ENCODE measurements at regions not wholly inside any gene's neighbourhood (a gene's known extent, or its start where the extent isn't known, plus 50 kb on each side); places are given as distances from the start of the nearest gene placed in this dataset.

GRCh38 chr7:41006306-41006995 lies 696.4 kb downstream of the INHBA start:
- H3K36me3 Mint-ChIP-seq (ENCODE audit: low read depth): no peaks in the 10 kb centered on the region
- H3K27ac Mint-ChIP-seq: no peak overlapping the region
- H3K9me3 Mint-ChIP-seq: peaks cover 17% of the 10 kb centered on the region
- no peak overlapping the region for H3K4me3 Mint-ChIP-seq
- no peaks in the 10 kb centered on the region for H3K4me1 Mint-ChIP-seq
- POLR2A ChIA-PET: no interaction called here
- CTCF ChIA-PET: interaction anchor here (0.6 kb wide), 1 partner anchor 178 kb away, joined by 4 read pairs; no protein-coding TSS in a partner anchor
- no peak for DNase-seq
- H3K27me3 Mint-ChIP-seq: no peaks in the 10 kb centered on the region

- ChIA-PET CTCF (no interaction called here), POLR2A (no interaction called here)
- no peak for DNase-seq
- H3K9me3 Mint-ChIP-seq: peaks cover 18% of the 10 kb centered on the region
- no peak overlapping the region for H3K27ac Mint-ChIP-seq
- no peak overlapping the region for H3K4me3 Mint-ChIP-seq
- H3K4me1 Mint-ChIP-seq: no peaks in the 10 kb centered on the region
- no peaks in the 10 kb centered on the region for H3K27me3 Mint-ChIP-seq
- no peaks in the 10 kb centered on the region for H3K36me3 Mint-ChIP-seq (ENCODE audit: low read depth)
Observed at GRCh38 chr7:41005374-41005901, 697.5 kb downstream of the INHBA start.

DNA sequence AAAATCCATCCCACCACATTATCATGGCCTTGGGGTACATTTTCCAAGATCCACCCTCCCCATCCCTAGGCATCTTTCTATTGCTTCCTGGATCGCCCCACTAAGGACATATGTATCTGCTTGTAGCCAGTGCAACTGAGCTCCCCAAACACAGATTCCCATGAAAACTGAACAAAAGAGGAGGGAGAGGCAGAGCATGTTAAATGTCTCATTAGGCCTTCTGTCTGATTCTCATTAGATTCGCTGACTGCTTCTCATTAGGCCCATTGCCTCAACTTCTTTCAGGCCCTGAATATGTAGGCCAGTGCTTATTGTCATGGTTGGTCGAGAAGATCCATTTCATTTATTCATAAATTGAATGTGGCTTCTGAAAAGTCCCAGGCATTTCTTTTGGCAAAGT lies 698.9 kb downstream of the INHBA start:
- Mint-ChIP-seq H3K4me3 (no peak overlapping the region), H3K27me3 (no peaks in the 10 kb centered on the region)
- CTCF ChIA-PET: interaction anchor here (1.2 to 1.4 kb wide), 3 partner anchors 8 to 701 kb away, joined by 3 to 6 read pairs (median 4); no protein-coding TSS in a partner anchor

GRCh38 chr7:41003611-41003940 lies 699.3 kb downstream of the INHBA start:
- POLR2A ChIA-PET: no interaction called here
- DNase-seq: no peak
- Mint-ChIP-seq H3K4me1 (no peaks in the 10 kb centered on the region), H3K4me3 (no peak overlapping the region), H3K27me3 (no peaks in the 10 kb centered on the region), H3K36me3 (ENCODE audit: low read depth) (no peaks in the 10 kb centered on the region), H3K27ac (no peak overlapping the region), H3K9me3 (peaks cover 11% of the 10 kb centered on the region)
- CTCF ChIA-PET: interaction anchor here (1.2 to 1.4 kb wide), 3 partner anchors 9 to 701 kb away, joined by 3 to 6 read pairs (median 4); no protein-coding TSS in a partner anchor

More for the DNA sequence above, 698.9 kb downstream of the INHBA start:
- H3K4me1 Mint-ChIP-seq: no peaks in the 10 kb centered on the region
- H3K9me3 Mint-ChIP-seq: peaks cover 11% of the 10 kb centered on the region
- DNase-seq: no peak
- H3K36me3 Mint-ChIP-seq (ENCODE audit: low read depth): no peaks in the 10 kb centered on the region
- no peak overlapping the region for H3K27ac Mint-ChIP-seq
- POLR2A ChIA-PET: no interaction called here

- POLR2A ChIA-PET: no interaction called here
- CTCF ChIA-PET: interaction anchor here (0.6 to 1.4 kb wide), 5 partner anchors 9 to 1199 kb away, joined by 3 to 6 read pairs (median 4); no protein-coding TSS in a partner anchor
- Mint-ChIP-seq H3K27me3 (no peaks in the 10 kb centered on the region), H3K4me3 (no peak overlapping the region), H3K4me1 (no peaks in the 10 kb centered on the region), H3K9me3 (peaks cover 11% of the 10 kb centered on the region), H3K27ac (no peak overlapping the region), H3K36me3 (ENCODE audit: low read depth) (no peaks in the 10 kb centered on the region)
- DNase-seq: peak; percentile 33
Observed at GRCh38 chr7:41002741-41003610, 699.9 kb downstream of the INHBA start.

GRCh38 chr7:41000042-41000441 lies 702.8 kb downstream of the INHBA start:
- peaks cover 7% of the 10 kb centered on the region for H3K9me3 Mint-ChIP-seq
- no peaks in the 10 kb centered on the region for H3K4me1 Mint-ChIP-seq
- DNase-seq: no peak
- no peak overlapping the region for H3K27ac Mint-ChIP-seq
- H3K27me3 Mint-ChIP-seq: no peaks in the 10 kb centered on the region
- no peak overlapping the region for H3K4me3 Mint-ChIP-seq
- ChIA-PET POLR2A (no interaction called here), CTCF (no interaction called here)
- no peaks in the 10 kb centered on the region for H3K36me3 Mint-ChIP-seq (ENCODE audit: low read depth)

- Mint-ChIP-seq H3K27ac (no peak overlapping the region), H3K9me3 (peaks cover 5% of the 10 kb centered on the region), H3K4me3 (no peak overlapping the region), H3K27me3 (no peaks in the 10 kb centered on the region), H3K4me1 (no peaks in the 10 kb centered on the region), H3K36me3 (ENCODE audit: low read depth) (no peaks in the 10 kb centered on the region)
- POLR2A ChIA-PET: no interaction called here
- no peak for DNase-seq
- CTCF ChIA-PET: no interaction called here
Observed at GRCh38 chr7:40996233-40996677, 706.6 kb downstream of the INHBA start.

DNA sequence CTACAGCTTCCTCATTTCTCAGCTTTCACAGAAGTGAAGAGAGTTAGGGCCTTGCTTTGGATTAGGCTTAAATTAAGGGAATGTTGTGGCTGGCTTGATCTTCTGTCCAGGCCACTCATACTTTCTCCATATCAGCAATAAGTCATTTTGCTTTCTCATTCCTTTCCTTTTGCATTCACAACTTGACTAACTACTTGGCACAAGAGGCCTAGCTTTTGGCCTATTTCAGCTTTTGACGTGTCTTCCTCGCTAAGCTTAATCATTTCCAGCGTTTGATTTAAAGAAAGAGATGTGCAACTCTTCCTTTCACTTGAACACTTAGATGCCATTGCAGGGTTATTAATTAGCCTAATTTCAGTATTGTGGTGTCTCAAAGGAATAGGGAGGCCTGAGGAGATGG lies 712.0 kb downstream of the INHBA start:
- POLR2A ChIA-PET: no interaction called here
- Mint-ChIP-seq H3K36me3 (ENCODE audit: low read depth) (no peaks in the 10 kb centered on the region), H3K9me3 (peaks cover 2% of the 10 kb centered on the region), H3K4me3 (no peak overlapping the region), H3K27ac (no peak overlapping the region), H3K4me1 (no peaks in the 10 kb centered on the region), H3K27me3 (no peaks in the 10 kb centered on the region)
- DNase-seq: no peak
- CTCF ChIA-PET: no interaction called here

- CTCF ChIA-PET: no interaction called here
Observed at GRCh38 chr7:40987571-40987970, 715.3 kb downstream of the INHBA start.

GRCh38 chr7:40986351-40986873 lies 716.5 kb downstream of the INHBA start:
- Mint-ChIP-seq H3K27me3 (no peaks in the 10 kb centered on the region), H3K4me1 (no peaks in the 10 kb centered on the region), H3K9me3 (peaks cover 7% of the 10 kb centered on the region), H3K4me3 (no peak overlapping the region), H3K27ac (no peak overlapping the region), H3K36me3 (ENCODE audit: low read depth) (no peaks in the 10 kb centered on the region)
- ChIA-PET CTCF (no interaction called here), POLR2A (no interaction called here)
- no peak for DNase-seq

More at GRCh38 chr7:40987571-40987970, 715.3 kb downstream of the INHBA start:
- Mint-ChIP-seq H3K4me1 (no peaks in the 10 kb centered on the region), H3K27ac (no peak overlapping the region), H3K4me3 (no peak overlapping the region), H3K36me3 (ENCODE audit: low read depth) (no peaks in the 10 kb centered on the region), H3K9me3 (peaks cover 7% of the 10 kb centered on the region), H3K27me3 (no peaks in the 10 kb centered on the region)
- POLR2A ChIA-PET: no interaction called here
- no peak for DNase-seq

DNA sequence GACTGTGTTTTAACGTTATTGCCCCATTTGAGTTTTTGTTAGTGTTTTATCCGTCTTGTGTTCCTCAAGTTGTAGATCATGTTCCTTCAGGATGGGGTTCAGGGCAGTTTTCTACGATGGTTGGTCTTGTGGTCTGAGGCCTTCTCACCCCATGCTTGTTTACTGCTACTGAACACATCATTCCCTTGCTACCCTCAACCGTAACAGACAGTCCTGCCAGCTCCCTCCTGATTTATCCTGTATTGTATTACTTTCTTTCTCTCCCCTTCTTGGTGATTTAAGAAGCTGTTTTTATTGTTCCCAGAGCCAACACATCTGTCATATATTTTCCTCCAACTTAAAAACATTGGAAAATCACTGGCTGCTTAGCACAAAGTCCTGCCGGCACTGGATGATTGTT lies 719.8 kb downstream of the INHBA start:
- Mint-ChIP-seq H3K27me3 (no peaks in the 10 kb centered on the region), H3K27ac (no peak overlapping the region), H3K9me3 (peaks cover 9% of the 10 kb centered on the region), H3K4me3 (no peak overlapping the region), H3K4me1 (no peaks in the 10 kb centered on the region), H3K36me3 (ENCODE audit: low read depth) (no peaks in the 10 kb centered on the region)
- CTCF ChIA-PET: no interaction called here
- POLR2A ChIA-PET: no interaction called here
- no peak for DNase-seq

- no peaks in the 10 kb centered on the region for H3K4me1 Mint-ChIP-seq
- no peaks in the 10 kb centered on the region for H3K36me3 Mint-ChIP-seq (ENCODE audit: low read depth)
- H3K27ac Mint-ChIP-seq: no peak overlapping the region
- no peaks in the 10 kb centered on the region for H3K27me3 Mint-ChIP-seq
- DNase-seq: no peak
- POLR2A ChIA-PET: no interaction called here
- CTCF ChIA-PET: no interaction called here
- peaks cover 13% of the 10 kb centered on the region for H3K9me3 Mint-ChIP-seq
- H3K4me3 Mint-ChIP-seq: no peak overlapping the region
Observed at GRCh38 chr7:40979296-40979695, 723.6 kb downstream of the INHBA start.

DNA sequence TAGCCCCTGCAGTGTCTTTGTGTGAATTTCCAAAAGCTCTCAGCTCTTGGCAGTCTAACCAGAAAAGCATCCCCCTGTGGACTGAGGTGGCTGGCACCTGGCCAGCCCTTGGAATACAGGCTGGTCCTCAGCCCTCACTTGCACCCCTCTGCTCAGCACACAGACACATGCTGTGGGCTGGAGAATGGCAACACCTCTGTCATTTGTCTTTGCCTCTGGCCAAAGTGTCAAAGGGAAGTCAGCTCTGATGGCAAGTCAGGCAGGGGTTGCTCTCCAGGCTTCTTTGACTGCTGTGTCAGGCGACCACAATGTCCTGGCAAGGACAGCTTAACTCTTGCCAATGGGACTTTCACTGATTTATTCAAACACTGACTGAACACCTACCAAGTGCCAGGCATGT lies 724.8 kb downstream of the INHBA start:
- POLR2A ChIA-PET: no interaction called here
- Mint-ChIP-seq H3K9me3 (peaks cover 12% of the 10 kb centered on the region), H3K27me3 (no peaks in the 10 kb centered on the region), H3K36me3 (ENCODE audit: low read depth) (no peaks in the 10 kb centered on the region), H3K4me3 (no peak overlapping the region), H3K4me1 (no peaks in the 10 kb centered on the region), H3K27ac (no peak overlapping the region)
- DNase-seq: no peak
- CTCF ChIA-PET: no interaction called here
